MM.1S (cell line): ENCODE measurements at regions not wholly inside any gene's neighbourhood (a gene's known extent, or its start where the extent isn't known, plus 50 kb on each side); places are given as distances from the start of the nearest gene placed in this dataset.

ENCODE experiments used
- DNase-seq: peaks from one replicate; pipeline ENCODE4 v3.0.0-alpha.2; 2015
- H2AFZ ChIP-seq: fragments of 300-600 bp; sonication (generic); 2 replicates; pipeline ENCODE4 v1.6.0; 2016; ENCODE audit warnings: antibody characterized with exemption, low read length
- H3F3A ChIP-seq: fragments of 300-600 bp; sonication (generic); 2 replicates; pipeline ENCODE4 v1.6.1; 2016; ENCODE audit warnings: mild to moderate bottlenecking, antibody characterized with exemption, low read length, moderate library complexity, mixed read lengths; ENCODE audit not compliant: insufficient read depth
- H3K27ac ChIP-seq: fragments of 300-600 bp; sonication (generic); 2 replicates; pipeline ENCODE4 v1.5.1; 2016; ENCODE audit warnings: mild to moderate bottlenecking, low read length
- H3K27me3 ChIP-seq: fragments of 300-600 bp; sonication (generic); replicated peaks from 2 replicates; pipeline ENCODE4 v1.6.0; 2016; ENCODE audit warnings: low read length; ENCODE audit not compliant: insufficient read depth
- H3K36me3 ChIP-seq: fragments of 300-600 bp; sonication (generic); replicated peaks from 2 replicates; pipeline ENCODE4 v1.6.1; 2016; ENCODE audit warnings: mild to moderate bottlenecking, low read length, mixed read lengths; ENCODE audit not compliant: insufficient read depth
- H3K4me1 ChIP-seq: fragments of 300-600 bp; sonication (generic); 2 replicates; pipeline ENCODE4 v1.6.1; 2016; ENCODE audit warnings: low read length, mixed read lengths
- H3K4me2 ChIP-seq: fragments of 300-600 bp; sonication (generic); 2 replicates; pipeline ENCODE4 v1.6.0; 2016; ENCODE audit warnings: low read depth, low read length
- H3K4me3 ChIP-seq: fragments of 300-600 bp; sonication (generic); 2 replicates; pipeline ENCODE4 v1.5.1; 2016; ENCODE audit warnings: low read length, mixed read lengths
- H3K79me2 ChIP-seq: fragments of 300-600 bp; sonication (generic); 2 replicates; pipeline ENCODE4 v1.6.1; 2016; ENCODE audit warnings: mixed run types, low read length, mixed read lengths
- H3K9ac ChIP-seq: fragments of 300-600 bp; sonication (generic); 2 replicates; pipeline ENCODE4 v1.6.1; 2016; ENCODE audit warnings: low read length, mixed read lengths
- H3K9me2 ChIP-seq: fragments of 300-600 bp; sonication (generic); replicated peaks from 2 replicates; pipeline ENCODE4 v1.6.1; 2016; ENCODE audit warnings: mild to moderate bottlenecking, low read length, mixed read lengths; ENCODE audit not compliant: insufficient read depth
- H3K9me3 ChIP-seq: fragments of 300-600 bp; sonication (generic); replicated peaks from 2 replicates; pipeline ENCODE4 v1.6.1; 2016; ENCODE audit warnings: mild to moderate bottlenecking, low read length, mixed read lengths; ENCODE audit not compliant: insufficient read depth
- H4K20me1 ChIP-seq: fragments of 300-600 bp; sonication (generic); 2 replicates; pipeline ENCODE4 v1.6.1; 2016; ENCODE audit warnings: mild to moderate bottlenecking, low read length, moderate library complexity, mixed read lengths; ENCODE audit not compliant: insufficient read depth
- CTCF ChIP-seq: fragments of 300-600 bp; sonication (generic); IDR thresholded peaks from 2 replicates; pipeline ENCODE4 v1.5.1; 2016; ENCODE audit warnings: antibody characterized with exemption, low read length, mixed read lengths
- EZH2 ChIP-seq: fragments of 300-600 bp; sonication (generic); optimal IDR thresholded peaks from 2 replicates; pipeline ENCODE3; 2017; ENCODE audit warnings: low read depth, mild to moderate bottlenecking, antibody characterized with exemption, low read length, mixed read lengths
- EZH2phosphoT487 ChIP-seq: fragments of 300-600 bp; sonication (generic); IDR thresholded peaks from 2 replicates; pipeline ENCODE4 v1.6.1; 2018; ENCODE audit warnings: antibody characterized with exemption, low read length

- TF ChIP-seq CTCF (no peak), EZH2phosphoT487 (no peak), EZH2 (no peak)
- no peak overlapping the region for H3K4me3 ChIP-seq
Measured at GRCh38 chr5:86858442-86858841, 240.7 kb downstream of the COX7C start.

GRCh38 chr5:86861512-86861911 lies 243.8 kb downstream of the COX7C start:
- Histone ChIP-seq H3K36me3 (no peaks in the 10 kb centered on the region), H3K4me2 (no peak overlapping the region), H3K9me3 (no peaks in the 10 kb centered on the region), H3K27ac (no peak overlapping the region), H3K4me1 (no peaks in the 10 kb centered on the region), H3F3A (no peaks in the 10 kb centered on the region), H4K20me1 (no peaks in the 10 kb centered on the region), H3K9me2 (no peaks in the 10 kb centered on the region), H3K4me3 (no peak overlapping the region), H3K27me3 (no peaks in the 10 kb centered on the region), H2AFZ (no peak overlapping the region), H3K79me2 (no peaks in the 10 kb centered on the region), H3K9ac (no peak overlapping the region)
- TF ChIP-seq EZH2 (no peak), CTCF (no peak), EZH2phosphoT487 (no peak)
- DNase-seq, result no peak

More at GRCh38 chr5:86858442-86858841, 240.7 kb downstream of the COX7C start:
- no peak overlapping the region for H3K4me2 ChIP-seq
- H4K20me1 ChIP-seq, result no peaks in the 10 kb centered on the region
- no peaks in the 10 kb centered on the region for H3K36me3 ChIP-seq
- H3F3A ChIP-seq, result no peaks in the 10 kb centered on the region
- H2AFZ ChIP-seq, result no peak overlapping the region
- no peaks in the 10 kb centered on the region for H3K9me3 ChIP-seq
- H3K9ac ChIP-seq, result no peak overlapping the region
- H3K9me2 ChIP-seq, result no peaks in the 10 kb centered on the region
- DNase-seq, result no peak
- no peaks in the 10 kb centered on the region for H3K79me2 ChIP-seq
- no peaks in the 10 kb centered on the region for H3K27me3 ChIP-seq
- H3K4me1 ChIP-seq, result no peaks in the 10 kb centered on the region
- no peak overlapping the region for H3K27ac ChIP-seq

- no peak overlapping the region for H3K9ac ChIP-seq
- no peak for TF ChIP-seq EZH2phosphoT487
- no peak for TF ChIP-seq EZH2
- TF ChIP-seq CTCF, result no peak
- H3K9me3 ChIP-seq, result no peaks in the 10 kb centered on the region
- no peaks in the 10 kb centered on the region for H3K79me2 ChIP-seq
- no peaks in the 10 kb centered on the region for H4K20me1 ChIP-seq
- H3K36me3 ChIP-seq, result no peaks in the 10 kb centered on the region
- H3F3A ChIP-seq, result no peaks in the 10 kb centered on the region
- no peak overlapping the region for H2AFZ ChIP-seq
- DNase-seq, result no peak
- no peak overlapping the region for H3K4me2 ChIP-seq
- no peaks in the 10 kb centered on the region for H3K9me2 ChIP-seq
- no peaks in the 10 kb centered on the region for H3K27me3 ChIP-seq
- H3K27ac ChIP-seq, result no peak overlapping the region
- H3K4me3 ChIP-seq, result no peak overlapping the region
- no peaks in the 10 kb centered on the region for H3K4me1 ChIP-seq
Measured at GRCh38 chr5:86862093-86862492, 244.4 kb downstream of the COX7C start.

- DNase-seq, result no peak
- Histone ChIP-seq H3K9ac (no peak overlapping the region), H3K9me3 (no peaks in the 10 kb centered on the region), H4K20me1 (no peaks in the 10 kb centered on the region), H3K4me2 (no peak overlapping the region), H3K9me2 (no peaks in the 10 kb centered on the region), H3K4me1 (no peaks in the 10 kb centered on the region), H3K79me2 (no peaks in the 10 kb centered on the region), H3K27ac (no peak overlapping the region), H2AFZ (no peak overlapping the region), H3K36me3 (no peaks in the 10 kb centered on the region), H3K4me3 (no peak overlapping the region), H3K27me3 (no peaks in the 10 kb centered on the region), H3F3A (no peaks in the 10 kb centered on the region)
- no peak for TF ChIP-seq EZH2
- no peak for TF ChIP-seq EZH2phosphoT487
- no peak for TF ChIP-seq CTCF
Measured at GRCh38 chr5:86864051-86864450, 246.3 kb downstream of the COX7C start.
